ENCODE measurements at regions not wholly inside any gene's neighbourhood (a gene's known extent, or its start where the extent isn't known, plus 50 kb on each side); places are given as distances from the start of the nearest gene placed in this dataset.

GRCh38 chr13:91085127-91085526, 262.4 kb upstream of the MIR17HG start:
- in situ Hi-C loops (cut with HindIII; ENCODE audit: low sequenced_read_pairs): no loop called here
- no peak for TF ChIP-seq CTCF (IDR thresholded peaks at IDR 0.05; ENCODE audit: low read depth, low read length)
- no peak for DNase-seq (ENCODE audit: low read depth, low spot score)
- no peak overlapping the region for H3K4me3 ChIP-seq (ENCODE audit: low read depth, low read length)

- no peak for TF ChIP-seq CTCF (IDR thresholded peaks at IDR 0.05; ENCODE audit: low read depth, low read length)
- in situ Hi-C loops (cut with HindIII; ENCODE audit: low sequenced_read_pairs): no loop called here
- DNase-seq (ENCODE audit: low read depth, low spot score): no peak
- H3K4me3 ChIP-seq (ENCODE audit: low read depth, low read length): no peak overlapping the region
Measured at GRCh38 chr13:91086936-91087716, 260.4 kb upstream of the MIR17HG start.

GRCh38 chr13:91097269-91097668, 250.2 kb upstream of the MIR17HG start:
- no peak overlapping the region for H3K4me3 ChIP-seq (ENCODE audit: low read depth, low read length)
- in situ Hi-C loops (cut with HindIII; ENCODE audit: low sequenced_read_pairs): no loop called here
- TF ChIP-seq CTCF (IDR thresholded peaks at IDR 0.05; ENCODE audit: low read depth, low read length): no peak
- no peak for DNase-seq (ENCODE audit: low read depth, low spot score)

GRCh38 chr13:91099877-91100276, 247.6 kb upstream of the MIR17HG start:
- in situ Hi-C loops (cut with HindIII; ENCODE audit: low sequenced_read_pairs): no loop called here
- H3K4me3 ChIP-seq (ENCODE audit: low read depth, low read length): no peak overlapping the region
- no peak for DNase-seq (ENCODE audit: low read depth, low spot score)
- no peak for TF ChIP-seq CTCF (IDR thresholded peaks at IDR 0.05; ENCODE audit: low read depth, low read length)

- no peak for DNase-seq (ENCODE audit: low read depth, low spot score)
- in situ Hi-C loops (cut with HindIII; ENCODE audit: low sequenced_read_pairs): no loop called here
- no peak overlapping the region for H3K4me3 ChIP-seq (ENCODE audit: low read depth, low read length)
- TF ChIP-seq CTCF (IDR thresholded peaks at IDR 0.05; ENCODE audit: low read depth, low read length): no peak
Measured at GRCh38 chr13:91100944-91101343, 246.5 kb upstream of the MIR17HG start.

- no peak for TF ChIP-seq CTCF (IDR thresholded peaks at IDR 0.05; ENCODE audit: low read depth, low read length)
- DNase-seq (ENCODE audit: low read depth, low spot score): no peak
- no peak overlapping the region for H3K4me3 ChIP-seq (ENCODE audit: low read depth, low read length)
- in situ Hi-C loops (cut with HindIII; ENCODE audit: low sequenced_read_pairs): no loop called here
Measured at GRCh38 chr13:91101381-91101780, 246.1 kb upstream of the MIR17HG start.

Measured in astrocyte of the spinal cord (primary cell).